M059J (cell line): ENCODE measurements at regions not wholly inside any gene's neighbourhood (a gene's known extent, or its start where the extent isn't known, plus 50 kb on each side); places are given as distances from the start of the nearest gene placed in this dataset.
"Not testable (repeated sequence)": the region's sequence is repeated elsewhere in the genome, so short reads cannot be mapped to it uniquely, and the experiment has no call there.

Experiments used
- DNase-seq: peaks from one replicate; pipeline ENCODE4 v3.0.0-alpha.2; 2012; ENCODE audit warnings: low read depth

DNA sequence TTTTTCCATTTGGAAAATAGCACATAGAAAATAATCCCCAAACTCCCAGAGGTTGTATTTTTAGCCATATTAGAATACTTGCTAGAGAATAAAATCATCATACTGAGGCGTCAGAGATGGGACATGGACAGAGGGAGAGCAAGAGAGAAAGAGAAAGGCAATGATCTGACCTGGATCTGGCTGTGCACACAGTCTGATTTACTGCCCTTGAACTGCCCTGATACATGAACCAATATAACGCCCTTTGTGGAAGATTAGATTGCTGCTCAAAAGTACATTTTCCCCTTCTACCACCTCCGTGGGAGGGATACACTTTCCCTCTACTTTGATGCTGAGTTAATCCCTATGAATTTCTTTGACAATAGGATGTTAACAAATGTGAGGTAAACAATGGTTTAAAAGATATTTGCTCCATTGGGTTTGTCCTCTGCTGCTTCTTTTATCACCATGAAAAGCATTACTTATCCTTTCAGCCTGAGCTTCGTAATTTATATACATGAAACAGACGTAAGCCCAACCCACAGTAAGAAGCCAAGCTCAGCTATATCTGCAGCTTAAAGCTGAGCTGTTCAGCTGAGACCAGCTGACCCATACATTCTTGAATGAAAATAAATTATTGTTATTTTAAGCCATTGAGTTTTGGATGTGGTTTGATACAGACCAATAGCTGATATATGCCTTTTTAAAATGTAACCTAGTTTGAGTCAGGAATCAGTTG is 1664.6 kb upstream of the CELF4 start:
- no peak for DNase-seq

DNA sequence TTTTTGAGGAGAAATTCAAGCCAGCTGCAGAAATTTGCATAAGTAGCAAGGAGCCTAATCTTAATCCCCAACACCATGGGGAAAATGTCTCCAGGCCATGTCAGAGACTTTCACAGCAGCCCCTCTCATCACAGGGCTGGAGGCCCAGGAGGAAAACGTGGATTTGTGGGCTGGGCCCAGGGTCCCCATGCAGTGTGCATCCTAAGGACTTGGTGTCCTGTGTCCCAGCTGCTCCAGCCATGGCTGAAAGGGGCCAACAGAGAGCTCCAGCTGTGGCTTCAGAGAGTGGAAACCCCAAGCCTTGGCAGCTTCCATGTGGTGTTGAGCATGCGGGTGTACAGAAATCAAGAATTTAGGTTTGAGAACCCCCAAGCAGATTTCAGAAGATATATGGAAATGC is 1662.2 kb upstream of the CELF4 start:
- DNase-seq: not testable (repeated sequence)

GRCh38 chr18:39225373-39225772 is 1659.8 kb upstream of the CELF4 start:
- no peak for DNase-seq

DNA sequence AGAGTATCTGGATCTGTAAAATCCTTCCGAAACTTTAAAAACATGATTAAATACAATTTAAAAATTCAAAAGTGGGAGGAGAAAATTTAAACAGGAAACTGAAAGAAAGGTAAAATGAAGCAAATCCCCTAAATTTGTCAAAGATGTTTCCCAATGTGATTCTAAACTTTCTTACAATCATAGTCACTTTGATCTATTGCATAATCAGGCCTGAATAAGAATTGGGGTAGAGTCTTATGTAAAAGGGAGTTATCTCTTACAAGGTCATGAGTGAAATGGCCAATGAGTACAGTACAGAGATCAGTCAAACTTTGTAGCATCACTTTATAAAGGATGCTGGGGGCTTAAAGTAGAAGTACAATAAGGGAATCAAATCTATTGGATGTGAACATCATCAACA is 1657.7 kb upstream of the CELF4 start:
- no peak for DNase-seq

- no peak for DNase-seq
These were observed 1650.3 kb upstream of the CELF4 start for GRCh38 chr18:39215920-39216319.

- DNase-seq: no peak
These were observed 1645.9 kb upstream of the CELF4 start for GRCh38 chr18:39211461-39211860.

- DNase-seq: no peak
These were observed 1643.6 kb upstream of the CELF4 start for GRCh38 chr18:39209173-39209572.

GRCh38 chr18:39208729-39209128 is 1643.1 kb upstream of the CELF4 start:
- no peak for DNase-seq

- no peak for DNase-seq
These were observed 1642.6 kb upstream of the CELF4 start for GRCh38 chr18:39208190-39208589.

DNA sequence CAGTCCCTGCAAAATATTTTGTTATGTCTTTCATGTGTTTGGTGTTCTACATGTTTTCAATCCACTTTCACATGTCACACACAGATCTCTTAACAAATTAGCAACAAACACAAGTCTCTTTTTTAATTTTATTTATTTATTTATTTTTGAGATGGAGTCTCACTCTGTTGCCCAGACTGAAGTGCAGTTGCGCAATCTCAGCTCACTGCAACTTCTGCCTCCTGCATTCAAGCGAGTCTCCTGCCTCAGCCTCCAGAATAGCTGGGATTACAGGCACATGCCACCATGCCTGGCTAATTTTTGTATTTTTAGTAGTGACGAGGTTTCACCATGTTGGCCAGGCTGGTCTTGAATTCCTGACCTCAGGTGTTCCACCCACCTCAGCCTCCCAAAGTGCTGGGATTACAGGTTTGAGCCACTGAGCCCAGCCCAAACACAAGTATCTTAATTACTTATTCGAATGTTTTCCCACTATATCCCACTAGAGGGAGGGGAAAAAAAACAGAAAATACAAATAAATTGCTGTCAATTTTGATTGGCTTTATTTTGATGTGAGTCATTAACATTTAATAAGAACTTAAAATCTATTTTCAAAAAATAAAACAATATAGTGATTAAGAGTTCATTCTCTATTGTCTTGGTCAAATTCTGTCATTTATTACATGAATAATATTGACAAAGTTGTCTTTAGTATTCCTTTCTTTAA is 1641.0 kb upstream of the CELF4 start:
- DNase-seq: not testable (repeated sequence)

DNA sequence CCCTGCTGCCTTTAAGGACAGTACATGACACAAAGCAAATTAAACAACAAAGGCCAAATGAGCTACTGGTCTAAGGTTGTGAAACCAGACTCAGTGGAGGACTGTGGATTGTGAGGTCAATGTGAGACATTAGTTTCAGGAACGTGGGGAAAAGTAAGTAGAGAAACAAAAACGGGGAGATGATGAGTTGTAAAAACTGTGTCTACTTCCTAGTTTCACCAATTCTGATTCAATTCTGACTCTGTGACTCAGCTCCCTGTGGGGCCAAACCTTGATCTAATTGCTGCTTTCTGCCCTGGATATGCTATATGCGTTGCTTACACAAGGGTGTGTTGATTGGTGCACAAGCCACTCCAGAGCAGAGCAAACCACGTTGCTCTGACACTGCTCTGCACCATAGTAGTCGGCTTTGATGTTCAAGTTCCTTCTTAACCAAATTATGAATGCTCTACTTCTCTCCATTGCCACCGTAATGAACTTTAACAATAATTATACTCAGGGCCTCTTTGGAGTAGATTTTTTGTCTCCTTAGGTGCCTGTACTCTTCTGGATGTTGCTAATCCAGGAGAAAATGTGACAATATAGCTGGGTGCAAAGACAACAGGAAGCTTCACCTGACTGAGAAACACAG is 1640.1 kb upstream of the CELF4 start:
- DNase-seq: peak; percentile 77

DNA sequence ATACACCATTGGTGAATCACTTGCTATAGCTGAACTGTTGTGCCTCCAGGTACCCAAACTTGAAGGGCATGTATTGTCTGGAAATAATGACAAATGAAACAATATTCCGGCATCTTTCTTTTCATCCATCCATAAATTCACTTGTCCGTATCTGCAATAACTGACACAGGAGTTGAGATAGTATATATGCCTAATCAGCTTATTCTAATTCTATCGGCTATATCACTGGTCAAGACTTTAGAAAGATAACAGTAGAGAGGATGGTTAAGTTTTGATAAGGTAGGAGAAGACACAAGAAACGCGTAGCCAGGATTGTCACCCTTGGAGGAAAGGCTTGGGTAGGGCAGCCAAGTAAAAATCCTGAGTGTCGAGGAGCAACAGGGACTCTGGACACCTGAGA is 1634.6 kb upstream of the CELF4 start:
- DNase-seq: no peak

DNA sequence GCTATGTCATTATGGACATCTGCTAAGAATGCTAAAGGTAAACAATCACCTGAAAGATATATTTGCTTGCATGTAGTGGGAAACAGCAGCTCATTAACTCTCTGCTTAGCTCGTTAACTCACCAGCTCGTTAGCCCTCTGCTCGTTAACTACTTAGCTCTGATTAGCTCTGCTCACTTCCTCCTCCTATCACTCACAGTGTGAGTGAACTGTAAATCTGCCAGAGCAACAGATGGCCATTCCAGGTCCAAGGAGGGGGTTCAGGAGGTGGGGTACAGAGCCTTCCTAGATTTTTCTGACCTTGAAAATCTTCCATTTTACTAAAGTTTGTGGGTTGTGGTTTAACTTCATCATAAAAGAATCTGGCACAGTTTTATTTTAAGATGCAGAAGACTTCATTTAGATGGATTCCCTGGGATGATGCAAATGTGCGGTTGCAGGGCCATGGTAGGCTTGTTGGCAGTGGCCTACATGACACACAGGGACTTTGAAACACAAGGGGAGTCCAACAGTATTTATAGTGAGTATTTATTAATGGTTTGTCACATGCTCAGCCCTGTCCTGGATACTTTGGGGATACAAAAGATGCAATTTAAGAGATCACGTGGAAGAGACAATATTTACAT is 1633.7 kb upstream of the CELF4 start:
- DNase-seq: peak; percentile 90

GRCh38 chr18:39198376-39198775 is 1632.8 kb upstream of the CELF4 start:
- peak; percentile 83 for DNase-seq

DNA sequence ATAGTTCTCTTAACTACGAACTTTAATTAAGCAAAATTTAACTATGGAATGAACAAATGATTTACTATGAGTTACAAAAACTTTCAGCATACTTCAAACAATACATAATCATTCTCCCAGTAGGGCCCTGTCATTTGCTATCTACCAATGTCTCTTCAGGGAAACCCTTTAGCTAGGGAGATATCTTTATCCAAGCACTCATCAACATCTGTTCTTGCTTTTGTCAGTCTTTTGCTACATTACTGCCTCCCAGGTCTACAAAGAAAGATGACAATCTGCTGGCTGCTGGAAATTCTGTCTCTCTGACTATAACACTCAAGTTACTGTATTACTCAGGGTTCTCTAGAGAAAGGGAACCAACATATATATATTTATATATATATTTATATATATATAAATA is 1626.3 kb upstream of the CELF4 start:
- DNase-seq: no peak

DNA sequence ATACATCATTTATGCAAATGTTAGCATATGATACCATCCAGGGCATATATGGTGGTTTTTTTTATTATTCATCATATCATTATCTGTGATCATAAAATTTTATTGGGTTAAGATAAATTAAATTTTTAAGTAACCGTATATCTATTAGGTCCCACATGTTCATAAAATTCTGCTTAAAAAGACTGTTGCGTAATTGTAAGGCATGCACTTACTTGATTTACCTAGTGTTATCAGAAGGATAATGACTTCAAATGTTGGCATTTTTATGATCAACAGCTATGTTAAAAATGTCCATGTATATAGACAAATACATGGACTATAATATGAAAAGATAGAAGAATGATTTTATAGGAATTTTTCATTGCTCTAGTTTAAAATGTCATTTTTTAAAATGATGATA is 1625.5 kb upstream of the CELF4 start:
- no peak for DNase-seq

DNA sequence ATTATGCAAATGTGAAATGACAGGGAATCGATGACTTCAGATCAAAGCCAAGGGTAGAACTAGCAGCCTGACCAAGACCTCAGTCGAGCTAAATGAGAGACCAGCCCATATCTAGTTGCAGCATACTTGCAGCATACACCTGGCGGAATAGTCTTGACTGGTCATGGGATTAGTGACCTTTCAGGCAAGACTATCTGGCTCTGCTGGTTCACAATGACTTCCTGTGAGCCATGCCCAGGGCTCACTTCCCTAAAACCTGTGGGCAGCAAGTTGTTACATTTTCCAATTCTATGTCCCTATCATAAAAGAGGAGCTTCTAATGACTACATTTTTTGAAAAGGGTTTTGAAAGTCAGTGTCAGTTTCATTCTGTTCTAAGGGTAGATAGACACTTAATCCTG is 1624.9 kb upstream of the CELF4 start:
- no peak for DNase-seq

DNA sequence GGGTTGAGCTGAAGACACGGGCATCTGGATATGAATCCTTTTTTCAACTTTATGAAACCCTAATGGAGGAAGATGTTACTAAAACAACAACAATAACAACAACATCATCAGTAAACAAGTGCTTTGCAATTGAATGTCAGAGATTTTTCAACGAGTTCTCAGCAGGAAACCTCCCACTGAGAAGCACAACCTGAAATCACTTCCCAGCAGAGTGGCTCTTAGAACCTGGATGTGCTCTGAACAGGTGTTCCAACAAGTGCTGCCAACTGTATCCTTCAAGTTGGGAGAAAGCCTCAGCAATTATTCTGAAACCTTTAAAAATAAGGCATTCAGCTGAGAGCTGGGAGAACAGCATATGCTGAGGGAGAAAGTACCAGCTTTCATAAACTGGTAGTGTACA is 1622.7 kb upstream of the CELF4 start:
- DNase-seq: no peak

DNA sequence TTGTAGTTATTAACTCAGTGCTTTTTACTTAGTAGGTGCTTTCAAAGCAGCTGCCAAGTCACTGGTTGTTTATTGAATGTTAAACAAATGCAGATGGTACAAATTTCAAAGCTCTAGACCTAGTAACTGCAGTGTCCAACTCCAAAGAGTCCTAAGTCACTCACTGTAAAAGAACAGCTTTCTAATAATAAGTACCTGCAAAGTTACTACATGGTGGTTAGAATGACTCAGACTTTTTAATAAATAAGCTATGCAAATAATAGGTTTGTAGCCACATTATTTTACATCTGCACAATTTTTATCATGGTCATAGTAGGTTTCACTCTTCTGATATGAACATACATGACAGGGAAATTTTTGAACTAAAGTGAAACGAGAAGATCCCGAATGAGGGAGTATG is 1620.4 kb upstream of the CELF4 start:
- DNase-seq: no peak

DNA sequence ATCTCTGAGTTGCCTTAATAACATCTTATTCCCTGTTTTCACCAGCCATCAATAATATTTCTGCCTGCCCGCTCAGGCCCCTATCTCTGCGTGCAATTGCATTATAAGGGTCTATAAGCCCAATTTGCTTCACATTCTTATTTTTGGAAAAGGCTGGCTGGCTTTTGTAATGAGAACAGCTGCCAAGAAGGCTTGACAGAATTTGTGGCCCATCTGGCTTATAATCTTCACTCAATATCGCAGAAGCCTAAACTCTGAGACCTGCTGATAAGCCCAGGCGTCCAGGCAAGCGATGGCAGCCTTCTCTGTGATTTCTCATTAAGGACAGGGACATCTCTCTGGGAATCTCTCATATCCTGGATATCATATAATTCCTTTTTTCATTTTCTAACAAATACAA is 1618.6 kb upstream of the CELF4 start:
- no peak for DNase-seq

DNA sequence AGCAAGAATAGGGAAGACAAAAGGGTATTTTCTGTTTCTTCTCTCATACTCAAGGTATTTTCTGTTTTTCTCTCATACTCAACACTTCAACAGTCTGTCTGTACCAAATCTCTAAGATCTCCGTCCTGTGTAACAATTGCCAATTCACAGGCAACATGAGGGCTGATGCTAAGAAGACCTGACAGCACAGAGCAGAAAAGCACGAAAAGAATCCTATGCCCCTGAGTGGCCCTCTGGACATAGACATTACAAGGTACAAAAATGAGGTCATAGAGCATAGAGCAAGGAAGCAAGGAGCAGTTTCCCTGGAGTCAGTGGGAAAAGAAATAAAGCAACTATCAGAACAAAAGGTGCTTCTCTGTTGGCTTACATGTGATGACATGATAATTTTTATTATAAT is 1612.6 kb upstream of the CELF4 start:
- no peak for DNase-seq

- DNase-seq: peak; percentile 54
These were observed 1607.3 kb upstream of the CELF4 start for GRCh38 chr18:39172695-39173421.
